T-helper 9 cell (primary cell): ENCODE measurements at regions not wholly inside any gene's neighbourhood (a gene's known extent, or its start where the extent isn't known, plus 50 kb on each side); places are given as distances from the start of the nearest gene placed in this dataset.

Experiments used
- DNase-seq: peaks from one replicate; pipeline ENCODE4 v3.0.0-alpha.2; 2020

DNA sequence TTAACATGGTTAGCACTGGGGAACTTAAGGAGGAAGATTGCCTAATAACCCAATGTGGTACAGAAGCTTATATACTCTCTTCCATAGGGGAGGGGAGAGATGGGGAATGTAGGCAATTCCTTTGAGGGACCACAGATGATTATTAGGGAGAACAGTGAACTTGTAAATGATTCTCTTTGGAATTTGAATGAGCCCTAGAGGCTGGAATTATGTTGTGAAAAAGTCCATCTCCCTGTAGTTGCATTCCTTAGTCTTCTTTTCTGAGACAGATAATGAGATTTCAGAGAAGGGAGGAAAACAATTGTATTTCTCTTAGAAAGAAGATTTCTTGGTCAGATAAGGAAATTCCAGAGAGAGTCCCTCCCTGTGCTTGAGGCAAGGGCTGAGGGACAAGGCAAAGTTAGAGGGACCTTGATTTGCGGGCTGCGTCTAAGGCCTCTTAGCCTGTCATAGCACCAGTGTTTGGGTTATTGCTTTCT, 89.0 kb upstream of the HMCN1 start:
- no peak for DNase-seq

DNA sequence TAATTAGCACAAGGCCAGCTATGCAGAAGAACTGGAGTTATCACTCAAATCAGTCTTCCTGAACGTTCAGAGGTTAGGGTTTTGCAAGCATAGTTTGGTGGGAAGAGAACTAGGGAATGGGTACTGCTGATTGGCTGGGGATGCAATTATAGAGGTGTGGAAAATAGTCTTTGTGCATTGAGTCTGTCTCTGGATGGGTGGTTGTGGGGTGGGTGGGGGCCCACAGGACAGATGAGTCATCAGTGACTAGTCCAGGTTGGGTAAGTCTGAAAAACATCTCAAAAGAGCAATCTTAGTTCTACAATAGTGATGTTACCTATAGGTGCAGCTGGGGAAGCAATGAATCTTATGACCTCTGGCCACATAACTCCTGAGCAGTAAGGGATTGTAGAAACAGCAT, 89.7 kb upstream of the HMCN1 start:
- DNase-seq, result no peak

DNA sequence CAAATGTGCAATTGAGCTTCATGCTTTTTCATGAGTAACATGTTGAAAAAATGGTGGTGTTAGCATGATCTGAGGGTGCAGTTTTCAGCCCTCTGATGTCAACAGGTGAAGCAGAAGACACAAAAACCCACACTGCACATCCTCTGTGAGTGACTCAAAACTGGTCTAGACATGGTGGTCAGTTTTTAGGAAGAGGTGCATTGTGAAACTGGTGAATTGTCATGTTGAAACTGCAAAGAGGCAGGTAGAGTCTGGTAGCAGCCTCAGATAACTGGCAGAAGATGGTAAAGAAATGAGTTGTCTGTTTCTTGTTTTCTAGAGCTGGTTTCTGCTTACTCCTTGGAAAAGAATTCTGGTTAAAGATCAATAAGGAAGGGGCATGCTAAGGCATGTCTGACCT, 97.3 kb upstream of the HMCN1 start:
- no peak for DNase-seq

DNA sequence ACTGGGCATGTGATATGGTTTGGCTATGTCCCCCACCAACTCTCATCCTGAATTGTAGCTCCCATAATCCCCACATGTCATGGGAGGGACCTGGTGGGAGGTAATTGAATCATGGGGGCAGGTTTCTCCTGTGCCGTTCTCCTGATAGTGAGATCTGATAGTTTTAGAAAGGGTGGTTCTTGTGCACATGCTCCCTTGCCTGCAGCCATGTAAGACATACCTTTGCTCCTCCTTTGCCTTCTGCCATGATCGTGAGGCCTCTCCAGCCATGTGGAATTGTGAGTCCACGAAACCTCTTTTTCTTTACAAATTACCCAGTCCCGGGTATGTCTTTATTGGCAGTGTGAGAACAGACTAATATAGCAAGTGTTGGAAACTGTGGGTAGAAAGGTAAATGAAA, 99.5 kb upstream of the HMCN1 start:
- no peak for DNase-seq

DNA sequence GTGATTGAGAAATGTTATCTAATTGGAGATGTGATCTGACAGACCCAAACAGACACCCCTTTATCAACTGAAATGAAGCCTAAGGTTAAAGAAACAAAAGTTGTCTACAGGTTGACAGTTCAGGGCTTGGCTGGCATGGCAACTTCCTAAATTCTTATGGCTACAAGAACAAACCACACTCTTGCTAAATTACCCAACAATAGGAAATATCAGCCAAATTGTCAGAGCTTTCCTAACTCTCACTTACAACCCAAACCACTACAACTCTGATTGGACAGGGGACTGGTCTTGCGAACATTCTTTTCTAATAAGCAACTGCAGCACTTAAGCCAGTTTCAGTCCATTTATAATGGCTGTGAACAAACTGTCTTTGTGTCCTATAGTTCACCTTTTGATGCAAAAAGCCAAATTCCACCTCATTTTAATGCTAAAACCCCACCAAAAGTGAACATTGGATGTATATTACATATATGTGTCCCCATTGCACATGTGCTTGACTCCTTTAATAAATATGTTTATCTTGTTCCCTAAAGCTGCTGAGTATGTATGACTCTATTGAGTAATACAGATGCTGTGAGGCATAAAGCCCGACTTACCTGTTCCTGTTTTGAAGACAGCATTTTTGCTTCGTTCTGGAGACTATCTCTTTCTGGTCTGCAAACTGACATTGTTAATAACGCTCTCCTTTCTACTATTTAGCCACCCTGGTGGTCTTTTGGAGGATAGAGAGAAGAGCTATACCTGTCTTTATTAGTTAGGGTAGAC, 101.3 kb upstream of the HMCN1 start:
- DNase-seq, result no peak

DNA sequence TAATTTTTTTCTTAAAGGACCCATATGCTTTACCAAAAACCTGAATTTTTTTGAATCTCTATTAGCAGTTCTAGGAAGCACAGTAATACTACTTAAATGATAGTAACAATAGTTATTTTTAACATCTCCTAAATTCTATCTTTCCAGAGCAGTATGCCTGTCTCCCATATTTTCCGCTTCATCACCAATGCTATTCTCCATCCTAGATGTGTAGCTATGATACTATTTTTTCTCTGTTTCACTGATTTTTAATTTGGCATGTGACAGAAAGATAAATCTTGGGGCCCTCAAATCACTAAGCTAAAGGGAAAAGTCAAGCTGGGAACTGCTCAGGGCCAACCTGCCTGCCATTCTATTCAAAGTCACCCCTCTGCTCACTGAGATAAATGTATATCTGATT, 102.3 kb upstream of the HMCN1 start:
- DNase-seq, result no peak

DNA sequence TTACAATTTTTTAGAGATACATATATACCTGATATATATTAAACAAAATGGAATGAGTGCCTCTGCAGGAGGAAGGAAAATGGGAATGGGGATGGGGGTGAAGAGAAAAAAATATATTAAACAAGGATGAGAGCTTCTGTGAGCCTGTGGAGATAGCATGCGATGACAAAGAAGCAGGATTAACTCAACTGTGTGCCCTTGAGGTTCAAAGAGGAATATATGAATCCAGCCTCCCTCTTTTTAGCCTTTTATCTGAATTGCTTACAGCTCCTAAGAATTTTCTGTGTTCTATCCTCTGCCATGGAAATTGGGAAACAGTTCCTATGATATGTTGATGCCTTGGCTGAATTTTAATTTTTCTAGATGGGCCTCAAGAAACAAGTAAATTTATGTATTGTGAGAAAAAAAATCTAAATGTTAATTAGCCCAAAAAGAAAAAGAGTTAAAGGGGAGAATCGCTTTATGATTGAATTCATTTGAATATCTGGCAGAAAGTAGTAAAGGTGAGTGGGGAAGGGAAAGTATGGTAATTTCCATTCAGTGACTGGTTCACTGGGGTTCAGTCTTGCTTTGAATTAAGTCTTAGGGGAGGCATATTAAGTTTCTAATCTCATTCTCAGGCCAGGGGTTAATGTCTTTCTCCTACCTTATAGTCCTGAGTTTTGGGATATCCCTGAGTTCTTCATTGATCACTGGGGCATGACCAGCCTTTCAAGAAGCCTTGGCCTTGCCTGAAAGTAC, 106.3 kb upstream of the HMCN1 start:
- DNase-seq, result no peak

DNA sequence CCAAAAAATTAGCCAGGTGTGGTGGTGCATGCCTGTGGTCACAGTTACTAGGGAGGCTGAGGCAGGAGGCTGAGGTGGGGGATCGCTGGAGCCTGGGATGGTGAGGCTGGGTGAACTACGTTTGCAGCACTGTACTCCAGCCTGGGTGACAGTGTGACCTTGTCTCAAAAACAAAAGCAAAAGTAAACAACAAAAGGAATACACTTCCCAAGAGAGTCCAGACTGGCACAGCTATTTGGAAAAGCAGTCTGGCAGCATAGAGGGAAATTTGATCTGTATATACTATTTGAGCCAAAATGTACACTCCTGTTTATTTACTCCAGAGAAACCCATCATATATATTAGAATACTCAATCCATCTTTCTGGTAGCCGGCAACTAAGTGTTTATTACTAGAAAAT, 107.0 kb upstream of the HMCN1 start:
- no peak for DNase-seq

DNA sequence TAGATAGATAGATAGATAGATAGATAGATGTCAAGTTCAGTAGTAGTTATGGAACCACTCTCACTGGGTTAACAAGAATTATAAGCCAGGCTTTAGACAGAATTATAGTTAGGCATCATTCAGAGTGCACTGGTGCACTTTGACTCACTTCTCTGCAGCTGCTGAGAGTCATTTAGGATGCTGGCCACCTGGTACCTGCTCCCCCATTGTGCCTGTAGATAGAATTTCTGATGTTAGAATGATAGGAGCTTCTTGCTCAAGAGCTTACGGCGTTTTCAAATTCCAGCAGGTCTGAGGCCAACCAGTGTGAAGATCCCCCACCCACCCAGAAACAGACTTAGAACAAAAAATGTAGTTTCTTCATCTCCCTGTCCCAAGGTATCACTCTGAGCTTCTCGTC, 107.8 kb upstream of the HMCN1 start:
- no peak for DNase-seq

DNA sequence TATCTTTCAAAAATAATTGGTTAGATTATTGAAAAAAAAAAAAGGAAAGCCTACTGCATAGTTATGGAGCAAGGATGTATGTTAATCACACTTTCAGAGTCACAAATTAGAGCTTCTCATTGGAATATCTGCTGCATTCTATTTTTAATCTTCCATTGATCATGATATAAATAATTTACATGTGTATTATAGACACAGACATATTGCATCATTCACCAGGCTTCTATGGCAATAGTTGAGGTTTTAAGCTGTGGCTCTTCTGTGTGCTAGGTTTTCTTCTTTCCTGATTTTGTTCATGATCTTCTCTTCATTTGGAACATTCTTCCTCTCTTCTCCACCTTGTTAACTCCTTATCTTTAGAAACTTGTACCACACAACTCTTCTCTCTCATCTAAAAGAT, 123.2 kb upstream of the HMCN1 start:
- no peak for DNase-seq

DNA sequence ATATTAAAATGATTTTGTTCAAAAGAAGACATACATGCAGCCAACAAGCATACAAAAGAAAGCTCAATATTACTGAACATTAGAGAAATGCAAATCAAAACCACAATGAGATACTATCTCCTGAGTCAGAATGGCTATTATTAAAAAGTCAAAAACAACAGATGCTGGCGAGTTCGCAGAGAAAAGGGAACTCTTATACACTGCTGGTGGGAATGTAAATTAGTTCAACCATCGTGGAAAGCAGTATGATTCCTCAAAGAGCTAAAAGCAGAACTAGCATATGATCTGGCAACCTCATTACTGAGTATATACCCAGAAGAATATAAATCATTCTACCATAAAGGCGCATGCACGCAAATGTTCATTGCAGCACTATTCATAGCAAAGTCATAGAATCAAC, 126.0 kb upstream of the HMCN1 start:
- no peak for DNase-seq

DNA sequence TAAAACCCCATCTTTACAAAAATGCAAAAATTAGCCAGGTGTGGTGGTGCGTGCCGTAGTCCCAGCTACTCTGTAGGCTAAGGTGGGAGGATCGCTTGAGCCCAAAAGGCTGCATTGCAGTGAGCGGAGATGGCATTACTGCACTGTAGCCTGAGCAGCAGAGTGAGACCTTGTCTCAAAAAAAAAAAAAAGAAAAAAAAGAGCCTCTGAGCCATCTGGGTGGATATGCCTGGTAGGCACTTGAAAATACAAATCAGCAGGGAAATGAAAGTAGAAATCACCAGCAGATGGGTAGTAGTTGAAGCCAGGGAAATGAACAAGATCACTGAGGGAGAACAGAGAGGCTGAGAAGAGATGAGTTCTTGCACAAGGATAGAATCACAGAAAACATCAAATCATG, 131.0 kb upstream of the HMCN1 start:
- DNase-seq, result no peak

DNA sequence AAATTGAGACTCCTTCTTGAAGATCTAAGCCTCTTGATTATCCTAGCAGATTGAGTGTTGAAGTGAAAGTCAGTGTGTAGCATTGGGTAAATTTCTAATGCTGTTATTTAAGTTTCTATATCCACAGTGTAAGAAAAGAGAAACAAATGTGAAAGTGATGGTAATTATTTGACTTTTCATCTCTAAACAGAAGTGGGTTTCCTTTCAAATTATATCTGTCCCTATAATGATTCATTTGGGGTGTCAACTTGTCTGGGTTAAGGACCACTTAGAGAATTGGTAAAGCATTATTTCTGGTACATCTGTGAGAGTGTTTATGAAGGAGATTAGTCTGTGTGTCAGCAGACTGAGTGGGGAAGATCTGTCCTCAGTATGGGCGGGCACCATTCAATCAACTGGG, 133.0 kb upstream of the HMCN1 start:
- no peak for DNase-seq

DNA sequence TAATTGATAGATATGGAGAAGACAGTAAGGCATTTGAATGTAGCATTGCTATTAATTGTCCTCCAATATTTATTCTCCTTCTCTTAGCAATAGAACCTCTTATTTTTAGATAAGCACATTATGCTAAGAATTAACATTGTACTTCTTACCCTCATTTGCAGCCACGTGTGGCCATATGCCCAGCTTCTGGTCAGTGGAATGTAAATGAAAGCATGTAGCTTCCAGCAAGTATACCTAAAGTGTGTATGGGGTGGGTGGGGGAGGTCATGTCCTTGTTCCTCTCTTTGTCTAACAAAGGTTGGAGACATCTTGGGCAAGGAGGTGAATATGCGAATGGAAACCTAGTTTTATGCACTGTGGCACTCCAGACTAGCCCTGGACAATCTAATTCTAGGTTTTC, 133.6 kb upstream of the HMCN1 start:
- no peak for DNase-seq

DNA sequence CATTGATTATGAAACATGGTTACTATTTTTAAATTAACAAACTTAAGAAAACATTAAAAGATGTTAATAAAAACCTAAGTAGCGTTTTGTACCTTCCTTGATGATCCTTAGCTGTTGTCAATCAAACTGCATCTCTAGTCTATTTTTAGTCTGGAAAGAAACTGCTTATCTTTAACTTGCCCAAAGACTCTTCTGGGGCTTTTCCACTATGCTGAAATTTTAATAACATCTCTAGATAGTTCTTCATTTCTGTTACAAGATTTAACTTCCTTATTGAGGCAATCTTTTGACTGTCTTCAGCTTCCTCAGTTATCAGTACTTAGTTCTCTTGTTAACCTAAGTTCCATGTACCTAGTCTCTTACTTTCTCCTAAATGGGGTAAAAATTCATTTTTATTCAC, 135.9 kb upstream of the HMCN1 start:
- DNase-seq, result no peak

DNA sequence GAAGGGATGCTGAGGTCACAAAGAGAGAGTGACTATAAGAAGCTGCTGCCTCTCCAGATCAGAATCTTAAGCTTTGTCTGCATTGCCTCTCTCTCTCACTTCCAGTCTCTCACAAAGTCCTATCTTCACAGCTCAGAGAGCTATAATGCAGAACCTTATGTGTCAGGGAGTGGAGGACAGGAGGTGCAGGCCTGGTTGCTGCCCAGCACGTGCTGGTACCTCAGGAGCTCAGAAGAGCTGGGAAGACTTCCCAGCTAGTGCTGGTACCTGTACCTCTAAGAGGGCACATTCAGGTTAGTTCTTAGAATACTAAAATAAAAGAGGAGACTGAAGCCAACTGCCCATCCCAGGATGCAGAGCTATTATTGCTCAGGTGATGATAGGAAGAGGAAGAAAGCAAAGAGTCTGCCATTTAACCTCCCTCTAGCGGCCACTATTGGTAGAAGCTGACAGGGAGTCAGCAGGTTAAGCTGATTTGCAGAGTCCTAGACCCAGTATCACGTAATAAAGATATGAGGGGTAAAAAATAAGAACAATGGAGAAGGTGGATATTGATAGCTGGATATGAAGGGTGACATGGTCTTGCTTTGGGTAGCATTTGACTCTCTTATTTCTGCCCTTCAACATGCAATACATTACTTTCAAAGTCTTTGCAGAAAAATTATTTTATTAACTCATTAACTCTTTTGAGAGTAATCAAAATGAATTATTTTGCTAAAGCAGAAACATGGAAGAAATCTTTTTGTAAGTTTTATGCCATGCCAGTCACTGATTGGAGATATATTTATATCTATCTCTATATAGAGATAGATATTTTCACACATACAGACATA, 138.1 kb upstream of the HMCN1 start:
- DNase-seq, result peak; percentile 43

DNA sequence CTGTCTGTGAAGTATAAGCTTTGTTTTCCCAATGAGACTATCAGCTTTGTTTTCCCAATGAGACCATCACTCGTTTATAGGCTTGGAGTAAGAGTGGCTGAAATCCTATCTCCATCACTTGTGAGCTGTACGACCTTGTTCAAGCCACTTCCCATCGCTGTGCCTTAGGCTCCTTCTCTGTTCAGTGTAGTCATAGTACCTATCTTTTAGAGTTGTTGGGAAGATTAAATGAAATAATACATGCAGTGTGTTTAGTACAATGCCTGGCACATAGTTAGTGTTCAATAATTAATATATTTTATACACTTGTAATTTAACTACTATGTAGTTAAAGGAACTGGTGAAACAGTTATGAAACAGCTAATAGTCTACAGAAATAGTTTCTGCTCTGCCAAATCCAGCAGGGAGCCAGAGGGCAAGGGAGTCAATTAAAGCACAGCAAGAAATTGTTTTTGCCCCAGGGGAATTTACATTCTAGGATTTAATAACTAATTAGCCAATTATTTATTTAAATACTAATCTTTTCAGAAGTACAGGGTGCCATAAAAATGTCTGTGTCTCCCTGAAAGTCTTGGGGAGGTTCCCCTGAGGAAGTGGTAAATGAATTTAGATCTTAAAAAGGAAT, 139.3 kb upstream of the HMCN1 start:
- DNase-seq, result no peak

DNA sequence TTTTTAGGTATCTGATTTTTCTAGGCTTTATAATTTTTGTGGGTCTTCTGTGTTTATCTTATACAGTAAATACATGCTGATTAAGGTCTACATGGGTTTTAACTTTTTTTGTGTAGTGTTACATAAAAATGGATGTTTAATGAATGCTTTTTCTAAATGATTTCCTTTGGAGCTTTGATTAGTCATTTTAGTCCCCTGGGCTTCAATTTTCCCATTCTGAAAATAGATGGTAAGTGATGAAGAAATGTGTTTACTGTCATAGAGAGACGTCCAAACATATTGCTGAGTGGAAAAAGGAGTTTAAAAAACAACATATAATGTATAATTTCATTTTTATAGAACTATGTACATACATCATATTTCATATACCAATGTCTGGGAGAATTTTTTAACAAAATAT, 140.9 kb upstream of the HMCN1 start:
- no peak for DNase-seq

DNA sequence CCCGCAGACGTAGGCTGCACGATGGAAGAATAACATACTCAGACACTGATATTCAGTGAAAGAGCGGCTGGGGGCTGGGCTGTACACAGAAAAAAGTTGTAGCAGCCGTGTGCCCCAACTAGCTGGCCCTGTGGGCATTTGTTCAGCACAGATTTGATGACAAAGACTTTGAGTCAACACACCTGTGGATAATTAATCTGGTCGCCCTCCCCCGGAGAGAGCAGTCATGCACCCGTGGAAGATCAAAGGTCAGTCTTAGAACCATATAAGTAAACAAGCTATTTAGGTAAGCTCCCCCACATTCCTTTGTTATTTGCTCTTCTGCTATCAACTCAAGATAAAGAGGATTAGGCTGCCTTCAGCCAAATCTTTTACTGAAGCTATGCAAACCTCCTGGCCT, 148.4 kb upstream of the HMCN1 start:
- no peak for DNase-seq

DNA sequence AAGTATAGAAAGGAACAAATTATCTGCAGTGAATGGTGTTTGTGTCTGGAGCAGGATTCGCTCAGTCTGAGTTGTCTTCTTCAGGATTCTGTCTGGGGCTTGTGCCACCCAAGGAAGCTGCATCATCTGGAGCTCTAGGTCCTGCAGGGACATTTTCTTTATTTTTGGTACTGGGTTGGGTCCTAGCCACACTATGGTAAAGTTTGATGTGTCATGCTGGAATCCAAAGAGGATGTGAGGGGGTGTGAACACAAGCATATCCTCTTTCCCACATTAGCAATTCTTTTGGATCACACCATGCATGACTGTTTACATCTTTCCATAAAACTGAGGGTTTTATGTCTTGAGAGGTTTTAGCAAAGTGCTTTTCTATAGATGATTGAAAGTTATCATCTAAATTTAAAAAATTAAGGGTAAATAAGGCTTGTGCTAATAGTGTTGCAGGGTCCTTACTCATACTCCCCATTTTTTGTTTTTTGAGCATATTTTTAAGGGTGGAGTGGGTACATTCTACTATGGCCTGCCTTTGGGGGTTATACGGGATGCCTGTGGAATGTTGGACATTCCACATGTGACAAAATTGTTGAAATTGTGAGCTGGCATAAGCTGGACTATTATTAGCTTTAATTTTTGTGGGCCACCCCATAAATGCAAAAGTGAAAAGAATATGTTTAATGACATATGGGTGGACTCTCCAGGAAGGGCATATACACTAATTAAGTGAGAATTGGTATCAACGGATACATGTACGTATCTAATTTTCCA, 152.0 kb upstream of the HMCN1 start:
- no peak for DNase-seq

DNA sequence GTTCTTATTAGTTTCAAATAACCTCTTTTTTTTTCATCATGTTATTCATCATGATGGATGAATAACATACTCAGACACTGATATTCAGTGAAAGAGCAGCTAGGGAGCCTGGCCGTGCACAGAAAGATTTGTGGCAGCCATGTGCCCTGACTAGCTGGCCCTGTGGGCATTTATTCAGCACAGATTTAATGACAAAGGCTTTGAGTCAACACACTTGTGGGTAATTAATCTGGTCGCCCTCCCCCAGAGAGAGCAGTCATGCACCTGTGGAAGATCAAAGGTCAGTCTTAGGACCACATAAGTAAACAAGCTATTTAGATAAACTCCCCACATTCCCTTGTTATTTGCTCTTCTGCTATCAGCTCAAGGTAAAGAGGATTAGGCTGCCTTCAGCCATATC, 153.2 kb upstream of the HMCN1 start:
- no peak for DNase-seq

DNA sequence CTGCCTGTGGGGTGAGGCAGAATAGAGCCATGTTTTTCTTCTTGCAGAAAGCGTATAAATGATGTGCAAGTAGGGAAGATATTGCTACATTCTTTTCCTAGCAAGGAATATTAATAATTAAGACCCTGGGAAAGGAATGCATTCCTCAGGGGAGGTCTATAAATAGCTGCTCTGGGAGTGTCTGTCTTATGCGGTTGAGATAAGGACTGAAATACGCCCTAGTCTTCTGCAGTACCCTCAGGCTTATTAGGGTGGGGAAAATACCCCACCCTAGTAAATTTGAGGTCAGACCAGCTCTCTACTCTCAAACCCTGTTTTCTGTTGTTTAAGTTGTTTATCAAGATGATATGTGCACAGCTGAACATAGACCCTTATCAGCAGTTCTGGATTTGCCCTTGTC, 155.9 kb upstream of the HMCN1 start:
- no peak for DNase-seq
